C4-2B (cell line): ENCODE measurements at regions not wholly inside any gene's neighbourhood (a gene's known extent, or its start where the extent isn't known, plus 50 kb on each side); places are given as distances from the start of the nearest gene placed in this dataset.

Source experiments
- H3K27ac ChIP-seq: fragments of 450-650 bp; 2 replicates; pipeline ENCODE4 v1.5.1; 2017
- CTCF ChIP-seq: fragments of 450-650 bp; conservative IDR thresholded peaks from 2 replicates; pipeline ENCODE4 v1.5.1; 2017; ENCODE audit warnings: mild to moderate bottlenecking
- ZFX ChIP-seq: fragments of 450-650 bp; IDR thresholded peaks from 2 replicates; pipeline ENCODE4 v1.6.1; 2017

GRCh38 chrX:38864165-38864564 lies 62.9 kb downstream of the MID1IP1 start:
- TF ChIP-seq ZFX: no peak
- TF ChIP-seq CTCF: no peak
- no peak overlapping the region for H3K27ac ChIP-seq

- no peak overlapping the region for H3K27ac ChIP-seq
- TF ChIP-seq ZFX (no peak), CTCF (no peak)
These were observed 67.1 kb downstream of the MID1IP1 start for GRCh38 chrX:38868321-38868720.

DNA sequence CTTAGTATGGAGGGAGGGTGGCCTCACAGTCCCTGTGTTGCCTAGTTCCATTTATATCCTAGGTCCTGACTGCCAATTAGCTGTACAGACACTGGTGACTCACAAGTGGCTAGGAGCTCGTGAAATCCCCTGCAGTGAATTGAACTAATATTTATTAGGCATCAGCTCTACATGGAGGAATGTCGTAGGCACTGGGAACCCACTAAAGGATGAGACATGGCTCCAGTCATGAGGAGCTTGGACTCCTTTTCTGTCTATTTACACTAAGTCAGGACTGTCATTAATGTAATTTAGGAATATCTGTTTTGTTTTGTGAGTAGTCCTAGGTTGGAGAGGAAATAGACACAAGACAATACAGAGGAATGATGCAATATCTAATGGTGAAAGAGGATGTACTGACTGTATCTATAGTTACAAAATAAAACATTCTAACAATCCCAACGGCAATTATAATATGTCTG lies 67.7 kb downstream of the MID1IP1 start:
- TF ChIP-seq ZFX: no peak
- no peak for TF ChIP-seq CTCF
- no peak overlapping the region for H3K27ac ChIP-seq

DNA sequence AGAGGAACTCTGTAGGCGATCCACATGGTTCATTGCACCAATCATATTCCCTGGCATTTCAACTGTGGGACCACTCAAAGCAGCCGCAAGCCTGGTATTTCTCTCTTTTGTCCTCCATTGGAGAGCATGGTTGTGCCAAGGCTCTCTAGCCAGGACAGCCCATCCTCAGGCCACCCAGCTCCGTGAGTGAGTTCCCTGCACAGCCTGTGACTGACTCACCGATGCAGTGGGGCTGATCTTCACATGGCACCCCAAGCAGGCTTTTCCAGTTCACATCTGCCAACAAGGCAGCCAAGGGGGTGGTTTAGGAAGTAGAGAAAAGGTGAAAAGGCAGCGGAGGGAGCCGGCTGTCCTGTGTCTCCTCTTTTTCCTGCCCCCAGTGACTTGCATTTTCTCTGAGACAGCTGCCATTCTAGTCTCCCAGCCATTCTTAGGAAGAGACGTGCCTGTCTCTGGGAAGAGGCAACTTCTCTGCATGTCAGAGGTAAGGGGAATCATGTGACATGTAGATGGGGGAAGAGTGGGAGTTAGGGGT lies 69.2 kb downstream of the MID1IP1 start:
- no peak overlapping the region for H3K27ac ChIP-seq
- no peak for TF ChIP-seq ZFX
- no peak for TF ChIP-seq CTCF

DNA sequence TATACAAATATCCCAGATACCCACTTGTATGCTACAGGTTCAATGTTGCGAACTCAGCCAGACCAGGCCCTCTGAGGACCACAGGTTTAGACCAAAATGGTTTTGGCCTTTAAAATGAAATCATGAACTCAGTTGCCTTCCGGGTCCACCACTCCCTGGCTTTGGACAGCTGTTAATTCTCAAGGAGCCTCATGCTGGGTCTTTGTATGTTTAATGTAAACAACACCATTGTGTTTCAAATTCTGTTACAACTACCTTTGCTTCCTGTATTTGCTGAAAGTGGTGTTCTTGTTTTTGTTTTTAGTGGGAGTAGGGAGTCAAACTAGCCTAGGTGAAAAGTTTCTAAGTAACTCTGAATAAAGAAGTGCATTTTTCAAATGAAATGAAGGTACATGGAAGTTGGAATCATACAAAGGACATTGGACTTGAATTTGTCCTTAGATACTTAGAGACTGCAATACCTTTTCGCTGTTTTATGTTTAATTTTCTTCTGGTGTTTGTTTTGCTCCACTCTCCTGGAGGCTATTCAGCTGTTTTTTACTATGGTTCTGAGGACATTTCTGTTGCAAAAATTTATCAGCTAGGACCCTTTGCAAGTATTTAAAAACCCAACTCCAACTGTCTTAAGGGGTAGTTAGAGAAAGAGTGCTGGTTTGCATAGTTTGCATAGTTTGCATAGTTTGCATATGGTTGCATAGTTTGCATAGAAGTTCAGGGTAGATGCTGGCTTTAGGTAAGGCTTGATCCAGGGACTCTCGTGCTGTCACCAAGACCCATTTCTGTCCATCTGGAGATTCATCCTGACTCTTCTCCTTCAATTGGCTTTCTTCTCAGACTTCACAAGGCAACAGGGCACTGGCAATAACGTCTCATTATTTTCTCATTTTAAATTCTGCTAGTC lies 70.1 kb downstream of the MID1IP1 start:
- no peak overlapping the region for H3K27ac ChIP-seq
- no peak for TF ChIP-seq CTCF
- no peak for TF ChIP-seq ZFX

- TF ChIP-seq CTCF: no peak
- no peak for TF ChIP-seq ZFX
These were observed 76.1 kb downstream of the MID1IP1 start for GRCh38 chrX:38877366-38877765.

DNA sequence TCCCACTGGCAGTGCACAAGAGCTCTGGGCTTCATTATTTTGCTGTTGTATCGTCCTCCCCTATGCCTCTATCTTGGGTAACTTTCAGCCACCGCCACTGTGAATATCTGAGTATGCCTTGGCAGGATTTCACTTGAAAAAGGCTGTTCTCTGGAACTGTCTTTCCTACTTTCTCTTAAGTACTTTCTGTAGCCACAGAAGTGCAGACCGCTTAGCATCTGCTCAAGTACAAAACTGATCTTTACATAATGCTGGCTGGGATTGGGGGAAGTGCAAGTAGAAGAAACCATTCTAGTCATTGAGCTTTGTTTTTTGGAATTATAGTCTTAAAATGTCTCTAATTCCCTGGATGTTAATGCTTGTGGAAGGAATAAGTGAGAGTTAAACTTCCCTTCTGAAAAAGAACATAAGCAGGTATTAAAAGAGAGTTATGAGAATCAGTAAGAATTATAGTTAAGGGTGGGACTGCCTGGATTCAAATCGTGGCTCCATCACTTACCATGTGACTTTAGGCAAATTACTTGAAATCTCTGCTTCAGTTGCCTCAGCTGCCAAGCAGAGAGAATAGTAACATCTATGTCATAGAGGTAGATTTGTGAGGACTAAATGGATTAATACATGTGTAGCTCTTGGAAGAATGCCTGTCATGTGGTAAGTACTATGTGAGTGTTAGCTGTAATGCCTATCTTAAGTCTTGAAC lies 77.5 kb downstream of the MID1IP1 start:
- TF ChIP-seq ZFX (no peak), CTCF (no peak)
- H3K27ac ChIP-seq: no peak overlapping the region

More at GRCh38 chrX:38877366-38877765, 76.1 kb downstream of the MID1IP1 start:
- no peak overlapping the region for H3K27ac ChIP-seq
